ENCODE measurements at regions not wholly inside any gene's neighbourhood (a gene's known extent, or its start where the extent isn't known, plus 50 kb on each side); places are given as distances from the start of the nearest gene placed in this dataset.

DNA sequence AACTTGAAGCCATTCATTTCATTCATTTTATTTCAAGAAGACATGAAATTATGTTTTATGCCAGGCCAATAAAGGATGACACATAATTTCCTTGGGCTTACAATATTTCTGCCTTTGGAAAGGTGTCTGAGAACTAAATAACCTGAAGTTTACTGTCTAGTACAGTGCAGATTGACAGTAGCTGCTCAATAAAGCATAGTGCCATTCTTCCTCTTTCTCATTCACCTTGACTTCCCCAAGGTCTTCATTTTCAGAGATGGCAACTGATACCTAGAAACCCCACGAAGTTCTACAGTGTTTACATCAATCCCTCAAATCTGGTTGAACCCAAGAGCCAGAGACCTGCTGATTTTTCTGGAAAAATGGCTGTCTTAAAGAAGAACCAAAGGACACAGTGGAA, 144.3 kb upstream of the SYN3 start:
- DNase-seq (ENCODE audit: insufficient read length, low spot score) (no peak), FAIRE-seq (no peak)
- TF ChIP-seq, protein P1, sequence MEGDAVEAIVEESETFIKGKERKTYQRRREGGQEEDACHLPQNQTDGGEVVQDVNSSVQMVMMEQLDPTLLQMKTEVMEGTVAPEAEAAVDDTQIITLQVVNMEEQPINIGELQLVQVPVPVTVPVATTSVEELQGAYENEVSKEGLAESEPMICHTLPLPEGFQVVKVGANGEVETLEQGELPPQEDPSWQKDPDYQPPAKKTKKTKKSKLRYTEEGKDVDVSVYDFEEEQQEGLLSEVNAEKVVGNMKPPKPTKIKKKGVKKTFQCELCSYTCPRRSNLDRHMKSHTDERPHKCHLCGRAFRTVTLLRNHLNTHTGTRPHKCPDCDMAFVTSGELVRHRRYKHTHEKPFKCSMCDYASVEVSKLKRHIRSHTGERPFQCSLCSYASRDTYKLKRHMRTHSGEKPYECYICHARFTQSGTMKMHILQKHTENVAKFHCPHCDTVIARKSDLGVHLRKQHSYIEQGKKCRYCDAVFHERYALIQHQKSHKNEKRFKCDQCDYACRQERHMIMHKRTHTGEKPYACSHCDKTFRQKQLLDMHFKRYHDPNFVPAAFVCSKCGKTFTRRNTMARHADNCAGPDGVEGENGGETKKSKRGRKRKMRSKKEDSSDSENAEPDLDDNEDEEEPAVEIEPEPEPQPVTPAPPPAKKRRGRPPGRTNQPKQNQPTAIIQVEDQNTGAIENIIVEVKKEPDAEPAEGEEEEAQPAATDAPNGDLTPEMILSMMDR (IDR thresholded peaks at IDR 0.05; ENCODE audit: insufficient read depth, missing control alignments) = no peak

GRCh38 chr22:33194529-33195077, 136.4 kb upstream of the SYN3 start:
- TF ChIP-seq, protein P1 (IDR thresholded peaks at IDR 0.05; ENCODE audit: insufficient read depth, missing control alignments) = no peak
- DNase-seq (ENCODE audit: insufficient read length, low spot score) = no peak
- FAIRE-seq = no peak

- no peak for FAIRE-seq
- TF ChIP-seq, protein P1 (IDR thresholded peaks at IDR 0.05; ENCODE audit: insufficient read depth, missing control alignments) = no peak
- DNase-seq (ENCODE audit: insufficient read length, low spot score) = no peak
These were observed 134.0 kb upstream of the SYN3 start for GRCh38 chr22:33192156-33192555.

GRCh38 chr22:33188326-33188725, 130.1 kb upstream of the SYN3 start:
- FAIRE-seq = no peak
- DNase-seq (ENCODE audit: insufficient read length, low spot score) = no peak
- TF ChIP-seq, protein P1 (IDR thresholded peaks at IDR 0.05; ENCODE audit: insufficient read depth, missing control alignments) = no peak

DNA sequence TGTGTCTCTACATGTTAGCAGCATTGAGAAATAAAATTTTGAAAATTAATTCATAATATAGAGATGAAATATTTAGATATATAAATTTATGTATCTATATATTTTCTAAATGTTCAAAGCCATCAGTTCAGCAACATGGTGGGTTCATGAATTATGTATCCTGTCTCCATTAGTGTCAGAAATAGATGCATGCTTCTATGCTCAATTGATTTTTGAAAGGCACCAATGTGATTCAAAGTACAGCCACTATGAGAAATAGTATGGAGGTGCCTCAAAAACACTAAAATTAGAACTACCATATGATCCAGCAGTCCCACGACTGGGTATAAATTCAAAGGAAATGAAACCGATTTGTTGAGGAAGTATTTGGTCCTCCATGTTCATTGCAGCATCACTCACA, 128.6 kb upstream of the SYN3 start:
- DNase-seq (ENCODE audit: insufficient read length, low spot score) = no peak
- no peak for FAIRE-seq
- TF ChIP-seq, protein P1 (IDR thresholded peaks at IDR 0.05; ENCODE audit: insufficient read depth, missing control alignments) = no peak

GRCh38 chr22:33180356-33180755, 122.2 kb upstream of the SYN3 start:
- TF ChIP-seq, protein P1 (IDR thresholded peaks at IDR 0.05; ENCODE audit: insufficient read depth, missing control alignments) = no peak
- FAIRE-seq (no peak), DNase-seq (ENCODE audit: insufficient read length, low spot score) (no peak)

- FAIRE-seq (no peak), DNase-seq (ENCODE audit: insufficient read length, low spot score) (no peak)
- TF ChIP-seq, protein P1 (IDR thresholded peaks at IDR 0.05; ENCODE audit: insufficient read depth, missing control alignments) = no peak
These were observed 110.0 kb upstream of the SYN3 start for GRCh38 chr22:33167998-33168790.

All from D721Med (cell line).